PC-3 (cell line): ENCODE measurements at regions not wholly inside any gene's neighbourhood (a gene's known extent, or its start where the extent isn't known, plus 50 kb on each side); places are given as distances from the start of the nearest gene placed in this dataset.

Experiments used
- ATAC-seq: fragments of 200-7000 bp; cut with Tn5 transposase; 2 replicates; pipeline ENCODE4 v1.9.1; 2020; ENCODE audit warnings: mild to moderate bottlenecking, moderate library complexity
- BruUV-seq: library from RNA; stranded (reverse); fragments of 400-500 nt; replicated peaks from 2 replicates; lab custom pipeline; 2021; lab: Mats Ljungman, UMichigan
- CTCF ChIA-PET: fragments of 300-600 bp; sonication (Branson Sonifier 250); formaldehyde crosslinking; loops from one replicate; lab custom pipeline; 2022; ENCODE audit warnings: antibody characterized with exemption; lab: Charles Lee
- POLR2A ChIA-PET: fragments of 300-600 bp; sonication (Branson Sonifier 250); formaldehyde crosslinking; loops from one replicate; lab custom pipeline; 2022; ENCODE audit warnings: antibody characterized with exemption; ENCODE audit not compliant: unreplicated experiment; lab: Charles Lee
- DNase-seq: peaks from one replicate; pipeline ENCODE4 v3.0.0-alpha.2; 2015
- H2AFZ ChIP-seq: fragments of 300-600 bp; sonication (generic); 2 replicates; pipeline ENCODE4 v1.6.0; 2016; ENCODE audit warnings: antibody characterized with exemption, low read length
- H3F3A ChIP-seq: fragments of 300-600 bp; sonication (generic); one replicate; pipeline ENCODE4 v1.6.0; 2017; ENCODE audit warnings: antibody characterized with exemption, low read length, control low read depth, mild to moderate bottlenecking; ENCODE audit not compliant: unreplicated experiment
- H3K27ac ChIP-seq: fragments of 300-600 bp; sonication (generic); 2 replicates; pipeline ENCODE4 v1.5.1; 2016; ENCODE audit warnings: mild to moderate bottlenecking, low read length
- H3K27me3 ChIP-seq: fragments of 300-600 bp; sonication (generic); 2 replicates; pipeline ENCODE4 v1.6.1; 2016; ENCODE audit warnings: low read length, mixed read lengths
- H3K36me3 ChIP-seq: fragments of 300-600 bp; sonication (generic); 2 replicates; pipeline ENCODE4 v1.6.1; 2016; ENCODE audit warnings: low read depth, mixed run types, low read length, mixed read lengths
- H3K4me1 ChIP-seq: fragments of 300-600 bp; sonication (generic); 2 replicates; pipeline ENCODE4 v1.5.1; 2016; ENCODE audit warnings: low read length; ENCODE audit not compliant: insufficient read depth
- H3K4me2 ChIP-seq: fragments of 300-600 bp; sonication (generic); 2 replicates; pipeline ENCODE4 v1.6.0; 2016; ENCODE audit warnings: low read length
- H3K4me3 ChIP-seq: fragments of 300-600 bp; sonication (generic); 2 replicates; pipeline ENCODE4 v1.5.1; 2016; ENCODE audit warnings: mild to moderate bottlenecking, low read length, mixed read lengths
- H3K79me2 ChIP-seq: fragments of 300-600 bp; sonication (generic); 2 replicates; pipeline ENCODE4 v1.6.1; 2017; ENCODE audit warnings: low read length, mixed read lengths
- H3K9ac ChIP-seq: fragments of 300-600 bp; sonication (generic); 2 replicates; pipeline ENCODE4 v1.6.0; 2016; ENCODE audit warnings: mild to moderate bottlenecking, low read length
- H3K9me2 ChIP-seq: fragments of 300-600 bp; sonication (generic); replicated peaks from 2 replicates; pipeline ENCODE4 v1.6.1; 2016; ENCODE audit warnings: mixed run types, low read length, mixed read lengths
- H3K9me3 ChIP-seq: fragments of 300-600 bp; sonication (generic); 2 replicates; pipeline ENCODE4 v1.6.1; 2016; ENCODE audit warnings: low read length, mixed read lengths
- H4K20me1 ChIP-seq: fragments of 300-600 bp; sonication (generic); 2 replicates; pipeline ENCODE4 v1.6.1; 2016; ENCODE audit warnings: low read length, mixed read lengths
- EZH2 ChIP-seq: fragments of 300-600 bp; sonication (generic); IDR thresholded peaks from one replicate; pipeline ENCODE4 v1.6.1; 2017; ENCODE audit warnings: antibody characterized with exemption, mild to moderate bottlenecking, low read length; ENCODE audit not compliant: unreplicated experiment
- EZH2phosphoT487 ChIP-seq: fragments of 300-600 bp; sonication (generic); IDR thresholded peaks from 2 replicates; pipeline ENCODE4 v1.6.1; 2018; ENCODE audit warnings: mild to moderate bottlenecking, antibody characterized with exemption, low read length, borderline replicate concordance
- intact Hi-C: fragments of 100-400 bp; cut with micrococcal nuclease; formaldehyde crosslinking; loops from 2 replicates; pipeline ENCODE4 v1.9.0; 2023
- TF ChIP-seq, protein P1 (sequence below): fragments of 300-600 bp; sonication (generic); conservative IDR thresholded peaks from 2 replicates; pipeline ENCODE4 v1.5.1; 2017; ENCODE audit warnings: antibody characterized with exemption, low read depth, mild to moderate bottlenecking, low read length

DNA sequence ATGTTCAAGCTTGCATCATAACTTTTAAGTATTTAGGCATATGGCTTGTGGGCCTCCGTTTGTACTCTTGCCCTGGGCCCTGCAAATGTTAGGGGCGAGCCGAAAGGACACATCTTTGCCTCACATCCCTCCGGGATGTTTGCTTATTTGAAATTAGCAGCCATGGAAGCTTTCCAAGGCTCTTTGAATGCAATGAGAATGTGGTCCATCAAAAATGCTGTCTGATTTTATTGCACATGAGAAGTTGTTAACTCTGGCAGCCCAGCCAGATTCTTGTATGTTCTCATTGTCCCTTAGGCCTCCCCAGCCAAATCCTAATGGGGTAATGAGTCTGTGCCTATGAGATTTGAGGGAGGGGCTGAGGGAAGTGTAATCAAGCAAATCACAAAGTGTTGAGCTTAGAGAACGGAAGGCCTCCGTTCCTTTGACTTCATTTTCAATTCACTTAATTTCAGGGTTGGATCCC, 261.2 kb upstream of the MARCKS start:
- BruUV-seq, result no TSS peak
- no peak overlapping the region for H2AFZ ChIP-seq
- no peaks in the 10 kb centered on the region for H3K36me3 ChIP-seq
- H3K4me2 ChIP-seq, result no peak overlapping the region
- no peaks in the 10 kb centered on the region for H3K9me2 ChIP-seq
- H3K4me1 ChIP-seq, result no peaks in the 10 kb centered on the region
- no peak overlapping the region for H3K9ac ChIP-seq
- H3K27ac ChIP-seq, result no peak overlapping the region
- H3K9me3 ChIP-seq, result no peaks in the 10 kb centered on the region
- H3K27me3 ChIP-seq, result no peaks in the 10 kb centered on the region
- ChIA-PET POLR2A (no interaction called here), CTCF (no interaction called here)
- H3K4me3 ChIP-seq, result no peak overlapping the region
- intact Hi-C loops, result no loop called here
- H4K20me1 ChIP-seq, result no peaks in the 10 kb centered on the region
- no peaks in the 10 kb centered on the region for H3F3A ChIP-seq
- no peaks in the 10 kb centered on the region for H3K79me2 ChIP-seq
- DNase-seq, result no peak
- TF ChIP-seq EZH2 (no peak), EZH2phosphoT487 (no peak)
- TF ChIP-seq, protein P1, sequence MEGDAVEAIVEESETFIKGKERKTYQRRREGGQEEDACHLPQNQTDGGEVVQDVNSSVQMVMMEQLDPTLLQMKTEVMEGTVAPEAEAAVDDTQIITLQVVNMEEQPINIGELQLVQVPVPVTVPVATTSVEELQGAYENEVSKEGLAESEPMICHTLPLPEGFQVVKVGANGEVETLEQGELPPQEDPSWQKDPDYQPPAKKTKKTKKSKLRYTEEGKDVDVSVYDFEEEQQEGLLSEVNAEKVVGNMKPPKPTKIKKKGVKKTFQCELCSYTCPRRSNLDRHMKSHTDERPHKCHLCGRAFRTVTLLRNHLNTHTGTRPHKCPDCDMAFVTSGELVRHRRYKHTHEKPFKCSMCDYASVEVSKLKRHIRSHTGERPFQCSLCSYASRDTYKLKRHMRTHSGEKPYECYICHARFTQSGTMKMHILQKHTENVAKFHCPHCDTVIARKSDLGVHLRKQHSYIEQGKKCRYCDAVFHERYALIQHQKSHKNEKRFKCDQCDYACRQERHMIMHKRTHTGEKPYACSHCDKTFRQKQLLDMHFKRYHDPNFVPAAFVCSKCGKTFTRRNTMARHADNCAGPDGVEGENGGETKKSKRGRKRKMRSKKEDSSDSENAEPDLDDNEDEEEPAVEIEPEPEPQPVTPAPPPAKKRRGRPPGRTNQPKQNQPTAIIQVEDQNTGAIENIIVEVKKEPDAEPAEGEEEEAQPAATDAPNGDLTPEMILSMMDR, result no peak
- ATAC-seq, result no peak

GRCh38 chr6:113596387-113597230, 260.5 kb upstream of the MARCKS start:
- H3F3A ChIP-seq, result no peaks in the 10 kb centered on the region
- H3K27ac ChIP-seq, result no peak overlapping the region
- ATAC-seq, result no peak
- H3K79me2 ChIP-seq, result no peaks in the 10 kb centered on the region
- TF ChIP-seq, protein P1, result no peak
- TF ChIP-seq EZH2 (no peak), EZH2phosphoT487 (no peak)
- BruUV-seq, result no TSS peak
- H3K4me1 ChIP-seq, result no peaks in the 10 kb centered on the region
- H3K4me2 ChIP-seq, result no peak overlapping the region
- CTCF ChIA-PET, result no interaction called here
- no peak for DNase-seq
- no peak overlapping the region for H2AFZ ChIP-seq
- H3K9ac ChIP-seq, result no peak overlapping the region
- no peaks in the 10 kb centered on the region for H3K36me3 ChIP-seq
- no peaks in the 10 kb centered on the region for H3K27me3 ChIP-seq
- H3K9me3 ChIP-seq, result no peaks in the 10 kb centered on the region
- H3K9me2 ChIP-seq, result no peaks in the 10 kb centered on the region
- H4K20me1 ChIP-seq, result no peaks in the 10 kb centered on the region
- POLR2A ChIA-PET, result no interaction called here
- no peak overlapping the region for H3K4me3 ChIP-seq
- intact Hi-C loops, result no loop called here

- ATAC-seq (no peak), DNase-seq (no peak)
- Histone ChIP-seq H3K27ac (no peak overlapping the region), H3K27me3 (no peaks in the 10 kb centered on the region), H3K9ac (no peak overlapping the region), H3K4me3 (no peak overlapping the region), H2AFZ (no peak overlapping the region), H3K36me3 (no peaks in the 10 kb centered on the region), H4K20me1 (no peaks in the 10 kb centered on the region), H3K79me2 (no peaks in the 10 kb centered on the region), H3K4me2 (no peak overlapping the region), H3F3A (no peaks in the 10 kb centered on the region), H3K9me2 (no peaks in the 10 kb centered on the region), H3K9me3 (no peaks in the 10 kb centered on the region), H3K4me1 (no peaks in the 10 kb centered on the region)
- CTCF ChIA-PET, result no interaction called here
- POLR2A ChIA-PET, result no interaction called here
- no TSS peak for BruUV-seq
- TF ChIP-seq, protein P1, result no peak
- no peak for TF ChIP-seq EZH2
- no peak for TF ChIP-seq EZH2phosphoT487
- intact Hi-C loops, result no loop called here
These were observed 259.9 kb upstream of the MARCKS start for GRCh38 chr6:113597231-113597583.
